ENCODE measurements at regions not wholly inside any gene's neighbourhood (a gene's known extent, or its start where the extent isn't known, plus 50 kb on each side); places are given as distances from the start of the nearest gene placed in this dataset.

- peaks cover 17% of the 10 kb centered on the region for H3K27me3 Mint-ChIP-seq
Observed at GRCh38 chr10:31604646-31605170, 285.7 kb downstream of the ZEB1 start.

GRCh38 chr10:31604096-31604495, 285.1 kb downstream of the ZEB1 start:
- Mint-ChIP-seq H3K4me3 (ENCODE audit: low read depth) (peak overlapping the region; percentile 80), H3K27me3 (peaks cover 23% of the 10 kb centered on the region), H3K9me3 (ENCODE audit: low read depth) (no peaks in the 10 kb centered on the region), H3K27ac (no peak overlapping the region), H3K4me1 (ENCODE audit: low read depth) (no peaks in the 10 kb centered on the region), H3K36me3 (ENCODE audit: insufficient read depth) (no peaks in the 10 kb centered on the region)
- no peak for DNase-seq (ENCODE audit: low spot score, unreplicated experiment)
- TF ChIP-seq CTCF (IDR thresholded peaks at IDR 0.05; ENCODE audit: unreplicated experiment), result no peak

More at GRCh38 chr10:31604646-31605170, 285.7 kb downstream of the ZEB1 start:
- no peak overlapping the region for H3K27ac Mint-ChIP-seq
- H3K4me3 Mint-ChIP-seq (ENCODE audit: low read depth), result peak overlapping the region; percentile 80
- DNase-seq (ENCODE audit: low spot score, unreplicated experiment), result no peak
- H3K9me3 Mint-ChIP-seq (ENCODE audit: low read depth), result no peaks in the 10 kb centered on the region
- no peaks in the 10 kb centered on the region for H3K4me1 Mint-ChIP-seq (ENCODE audit: low read depth)
- H3K36me3 Mint-ChIP-seq (ENCODE audit: insufficient read depth), result no peaks in the 10 kb centered on the region
- TF ChIP-seq CTCF (IDR thresholded peaks at IDR 0.05; ENCODE audit: unreplicated experiment), result no peak

DNA sequence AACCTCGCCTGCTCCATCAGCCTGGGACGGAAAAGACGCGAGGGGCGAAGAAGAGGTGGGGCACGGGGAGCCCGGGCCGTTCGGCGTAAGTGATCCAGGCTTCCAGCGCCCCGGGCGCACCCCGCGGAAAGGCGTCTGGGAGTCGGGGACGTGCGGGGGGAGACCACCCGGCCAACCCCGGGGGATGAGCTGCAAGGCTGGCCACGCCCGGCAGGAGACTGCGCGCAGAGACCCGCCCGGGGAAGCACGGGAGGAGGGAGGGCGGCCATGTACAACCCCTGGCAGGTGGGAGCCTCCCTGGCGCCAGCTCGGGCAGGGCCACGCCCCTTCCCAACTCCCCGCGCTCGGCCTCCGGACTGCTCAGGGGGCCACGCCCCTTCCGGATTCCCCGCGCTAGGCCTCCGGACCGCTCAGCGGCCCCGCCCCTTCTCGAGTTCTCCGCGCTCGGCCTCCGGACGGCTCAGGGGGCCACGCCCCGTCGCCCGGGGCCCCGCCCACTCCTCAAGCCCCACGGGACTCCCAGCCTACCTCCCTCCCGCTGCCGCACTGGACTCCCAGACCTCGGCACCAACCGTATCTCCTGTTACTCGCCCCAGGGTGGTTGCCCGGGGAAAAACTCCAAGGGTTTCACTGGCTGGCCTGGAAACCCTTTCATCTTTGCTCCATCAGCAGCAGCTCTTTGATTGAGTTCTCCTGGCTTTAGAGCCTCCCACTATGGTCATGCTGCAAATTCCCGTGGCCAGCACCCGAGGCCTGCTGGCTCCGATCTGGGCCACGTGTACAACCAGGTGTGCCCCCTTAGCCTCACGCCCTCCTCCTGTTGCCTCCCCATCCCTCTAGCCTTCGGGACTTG, 284.4 kb downstream of the ZEB1 start:
- no peak overlapping the region for H3K27ac Mint-ChIP-seq
- no peaks in the 10 kb centered on the region for H3K36me3 Mint-ChIP-seq (ENCODE audit: insufficient read depth)
- H3K9me3 Mint-ChIP-seq (ENCODE audit: low read depth), result no peaks in the 10 kb centered on the region

DNA sequence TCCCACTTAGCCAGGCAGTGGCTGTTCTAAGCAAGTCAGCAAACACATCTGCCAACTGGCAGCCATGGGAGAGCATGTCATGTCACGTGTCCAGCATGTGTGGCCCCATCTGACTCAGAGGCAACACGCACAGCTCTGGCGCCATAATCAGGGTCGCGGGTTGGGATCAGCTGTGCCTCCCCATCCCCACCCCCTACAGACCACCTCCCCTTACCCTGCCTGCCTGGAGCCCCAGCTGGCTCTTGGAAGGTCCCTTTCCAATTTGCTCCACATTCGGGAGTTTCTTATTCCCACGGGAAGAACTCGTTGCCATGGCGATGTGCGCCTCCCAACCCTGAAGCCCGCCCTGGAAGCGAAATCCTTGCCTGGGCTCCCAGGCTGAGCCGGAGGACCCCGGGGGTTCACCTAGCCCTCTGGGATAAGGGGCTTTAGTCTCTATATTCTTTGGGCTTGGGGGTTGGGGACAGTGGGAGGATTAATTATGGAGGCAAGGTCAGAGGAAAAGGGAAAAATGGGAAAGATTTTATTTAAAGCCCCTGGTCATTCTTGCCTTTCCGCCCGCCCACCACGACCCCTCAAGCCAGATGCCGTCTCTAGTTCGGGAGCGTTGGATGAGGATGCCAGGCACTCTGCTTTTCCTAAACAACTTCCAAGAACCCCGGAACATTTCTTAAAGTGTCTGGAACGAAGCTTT, 283.7 kb downstream of the ZEB1 start:
- DNase-seq (ENCODE audit: low spot score, unreplicated experiment), result no peak
- Mint-ChIP-seq H3K27ac (no peak overlapping the region), H3K4me1 (ENCODE audit: low read depth) (no peaks in the 10 kb centered on the region), H3K27me3 (peaks cover 25% of the 10 kb centered on the region), H3K4me3 (ENCODE audit: low read depth) (peak overlapping the region; percentile 80), H3K9me3 (ENCODE audit: low read depth) (no peaks in the 10 kb centered on the region), H3K36me3 (ENCODE audit: insufficient read depth) (no peaks in the 10 kb centered on the region)
- TF ChIP-seq CTCF (IDR thresholded peaks at IDR 0.05; ENCODE audit: unreplicated experiment), result no peak

More for the DNA sequence above, 284.4 kb downstream of the ZEB1 start:
- Mint-ChIP-seq H3K4me1 (ENCODE audit: low read depth) (no peaks in the 10 kb centered on the region), H3K4me3 (ENCODE audit: low read depth) (peak overlapping the region; percentile 80), H3K27me3 (peaks cover 25% of the 10 kb centered on the region)
- TF ChIP-seq CTCF (IDR thresholded peaks at IDR 0.05; ENCODE audit: unreplicated experiment), result no peak
- DNase-seq (ENCODE audit: low spot score, unreplicated experiment), result peak; percentile 95

GRCh38 chr10:31601136-31601535, 282.1 kb downstream of the ZEB1 start:
- TF ChIP-seq CTCF (IDR thresholded peaks at IDR 0.05; ENCODE audit: unreplicated experiment), result no peak
- no peaks in the 10 kb centered on the region for H3K9me3 Mint-ChIP-seq (ENCODE audit: low read depth)
- no peaks in the 10 kb centered on the region for H3K36me3 Mint-ChIP-seq (ENCODE audit: insufficient read depth)
- H3K27me3 Mint-ChIP-seq, result peaks cover 25% of the 10 kb centered on the region
- no peak overlapping the region for H3K4me3 Mint-ChIP-seq (ENCODE audit: low read depth)
- H3K4me1 Mint-ChIP-seq (ENCODE audit: low read depth), result no peaks in the 10 kb centered on the region
- no peak for DNase-seq (ENCODE audit: low spot score, unreplicated experiment)
- H3K27ac Mint-ChIP-seq, result no peak overlapping the region

All from progenitor cell of endocrine pancreas (in vitro differentiated cells).